ENCODE measurements at regions not wholly inside any gene's neighbourhood (a gene's known extent, or its start where the extent isn't known, plus 50 kb on each side); places are given as distances from the start of the nearest gene placed in this dataset.

- Histone ChIP-seq H3K27ac (ENCODE audit: low read length) (no peak overlapping the region), H3K4me3 (ENCODE audit: low read length) (no peak overlapping the region), H3K9ac (ENCODE audit: low read length) (no peak overlapping the region), H4K20me1 (ENCODE audit: insufficient read depth, low read length) (no peaks in the 10 kb centered on the region), H2AFZ (ENCODE audit: low read depth, low read length) (no peak overlapping the region), H3K4me1 (ENCODE audit: low read length) (no peaks in the 10 kb centered on the region), H3K36me3 (replicated peaks; ENCODE audit: low read depth, low read length) (no peaks in the 10 kb centered on the region), H3K9me3 (ENCODE audit: insufficient read depth, low read length) (no peaks in the 10 kb centered on the region), H3K27me3 (ENCODE audit: low read depth, low read length) (peaks cover 7% of the 10 kb centered on the region), H3K79me2 (ENCODE audit: low read length) (no peaks in the 10 kb centered on the region), H3K4me2 (ENCODE audit: low read length) (no peak overlapping the region)
- TF ChIP-seq CTCF (IDR thresholded peaks at IDR 0.05; ENCODE audit: low read depth, low read length) (no peak), EZH2phosphoT487 (IDR thresholded peaks at IDR 0.05; ENCODE audit: low read depth) (no peak)
These were observed 184.1 kb upstream of the ZFHX3 start for GRCh38 chr16:73231944-73232554.

GRCh38 chr16:73231379-73231778 is 183.5 kb upstream of the ZFHX3 start:
- Histone ChIP-seq H3K9me3 (ENCODE audit: insufficient read depth, low read length) (no peaks in the 10 kb centered on the region), H3K36me3 (replicated peaks; ENCODE audit: low read depth, low read length) (no peaks in the 10 kb centered on the region), H2AFZ (ENCODE audit: low read depth, low read length) (no peak overlapping the region), H3K9ac (ENCODE audit: low read length) (no peak overlapping the region), H3K27me3 (ENCODE audit: low read depth, low read length) (peaks cover 7% of the 10 kb centered on the region), H3K27ac (ENCODE audit: low read length) (no peak overlapping the region), H3K4me3 (ENCODE audit: low read length) (no peak overlapping the region), H3K4me2 (ENCODE audit: low read length) (no peak overlapping the region), H4K20me1 (ENCODE audit: insufficient read depth, low read length) (no peaks in the 10 kb centered on the region), H3K79me2 (ENCODE audit: low read length) (no peaks in the 10 kb centered on the region), H3K4me1 (ENCODE audit: low read length) (no peaks in the 10 kb centered on the region)
- no peak for TF ChIP-seq EZH2phosphoT487 (IDR thresholded peaks at IDR 0.05; ENCODE audit: low read depth)
- TF ChIP-seq CTCF (IDR thresholded peaks at IDR 0.05; ENCODE audit: low read depth, low read length), result no peak

GRCh38 chr16:73230651-73231050 is 182.7 kb upstream of the ZFHX3 start:
- Histone ChIP-seq H3K36me3 (replicated peaks; ENCODE audit: low read depth, low read length) (no peaks in the 10 kb centered on the region), H3K27me3 (ENCODE audit: low read depth, low read length) (peaks cover 7% of the 10 kb centered on the region), H4K20me1 (ENCODE audit: insufficient read depth, low read length) (no peaks in the 10 kb centered on the region), H3K4me2 (ENCODE audit: low read length) (no peak overlapping the region), H2AFZ (ENCODE audit: low read depth, low read length) (no peak overlapping the region), H3K4me3 (ENCODE audit: low read length) (no peak overlapping the region), H3K9ac (ENCODE audit: low read length) (no peak overlapping the region), H3K27ac (ENCODE audit: low read length) (no peak overlapping the region), H3K9me3 (ENCODE audit: insufficient read depth, low read length) (no peaks in the 10 kb centered on the region), H3K79me2 (ENCODE audit: low read length) (no peaks in the 10 kb centered on the region), H3K4me1 (ENCODE audit: low read length) (no peaks in the 10 kb centered on the region)
- TF ChIP-seq EZH2phosphoT487 (IDR thresholded peaks at IDR 0.05; ENCODE audit: low read depth) (no peak), CTCF (IDR thresholded peaks at IDR 0.05; ENCODE audit: low read depth, low read length) (no peak)

GRCh38 chr16:73228649-73229048 is 180.7 kb upstream of the ZFHX3 start:
- Histone ChIP-seq H3K4me1 (ENCODE audit: low read length) (no peaks in the 10 kb centered on the region), H3K9ac (ENCODE audit: low read length) (no peak overlapping the region), H4K20me1 (ENCODE audit: insufficient read depth, low read length) (no peaks in the 10 kb centered on the region), H3K27me3 (ENCODE audit: low read depth, low read length) (peaks cover 5% of the 10 kb centered on the region), H2AFZ (ENCODE audit: low read depth, low read length) (no peak overlapping the region), H3K36me3 (replicated peaks; ENCODE audit: low read depth, low read length) (no peaks in the 10 kb centered on the region), H3K9me3 (ENCODE audit: insufficient read depth, low read length) (no peaks in the 10 kb centered on the region), H3K4me2 (ENCODE audit: low read length) (no peak overlapping the region), H3K79me2 (ENCODE audit: low read length) (no peaks in the 10 kb centered on the region), H3K27ac (ENCODE audit: low read length) (no peak overlapping the region), H3K4me3 (ENCODE audit: low read length) (no peak overlapping the region)
- TF ChIP-seq CTCF (IDR thresholded peaks at IDR 0.05; ENCODE audit: low read depth, low read length) (no peak), EZH2phosphoT487 (IDR thresholded peaks at IDR 0.05; ENCODE audit: low read depth) (no peak)
